ENCODE measurements at regions not wholly inside any gene's neighbourhood (a gene's known extent, or its start where the extent isn't known, plus 50 kb on each side); places are given as distances from the start of the nearest gene placed in this dataset.

DNA sequence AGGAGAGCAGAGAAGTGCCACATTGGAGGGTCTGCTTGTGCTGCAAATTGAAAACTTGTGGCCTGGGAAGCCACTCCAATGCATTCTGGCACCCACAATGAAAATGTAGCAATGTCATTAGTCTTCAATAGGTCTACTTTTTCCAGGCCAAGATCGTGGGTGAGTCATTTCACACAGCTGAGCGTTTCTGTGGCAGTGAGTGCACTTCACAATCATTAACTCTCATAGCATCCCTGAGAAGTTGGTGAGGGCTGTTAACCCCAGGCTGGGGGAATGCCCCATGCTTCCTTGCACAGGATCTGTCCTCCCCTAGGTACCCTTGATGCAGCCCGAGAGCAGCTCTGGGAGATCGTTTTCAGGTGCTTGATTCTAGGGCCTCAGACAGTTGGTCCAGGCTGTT, 196.8 kb upstream of the ATP6AP2 start:
- TF ChIP-seq CTCF (IDR thresholded peaks at IDR 0.05; ENCODE audit: poor library complexity, severe bottlenecking) = no peak
- TF ChIP-seq EP300 (conservative IDR thresholded peaks at IDR 0.05; ENCODE audit: poor library complexity, severe bottlenecking) = no peak
- TF ChIP-seq RAD21 (conservative IDR thresholded peaks at IDR 0.05) = no peak

Measured in neural cell (in vitro differentiated cells).